Spleen (tissue), 11 donors: ENCODE measurements at regions not wholly inside any gene's neighbourhood (a gene's known extent, or its start where the extent isn't known, plus 50 kb on each side); places are given as distances from the start of the nearest gene placed in this dataset.

Experiments used
- DNase-seq: peaks from one replicate; pipeline ENCODE4 v3.0.0-alpha.2; 2020
- H3K27ac ChIP-seq, 8 donors: fragments of 200-600 bp; sonication (generic) in 7 of 8; 1 replicate in 4 of 8; 2 replicates in 4 of 8; pipeline versions ENCODE4 v1.5.0 to v1.8.0; 2016 to 2021; ENCODE audit warnings: inconsistent platforms in 4 of 8, mild to moderate bottlenecking in 4 of 8, moderate library complexity in 1 of 8
- H3K27me3 ChIP-seq, 7 donors: fragments of 200-600 bp; sonication (generic) in 6 of 7; replicated peaks in 1 of 7; 1 replicate in 4 of 7; 2 replicates in 3 of 7; pipeline versions ENCODE4 v1.5.0 to v1.8.0; 2016 to 2021; ENCODE audit warnings: inconsistent platforms in 3 of 7, mild to moderate bottlenecking in 1 of 7
- H3K36me3 ChIP-seq, 6 donors: fragments of 200-600 bp; sonication (generic) in 5 of 6; 1 replicate in 4 of 6; 2 replicates in 2 of 6; pipeline versions ENCODE4 v1.5.0 to v1.8.0; 2016 to 2021; ENCODE audit warnings: inconsistent platforms in 2 of 6
- H3K4me1 ChIP-seq, 6 donors: fragments of 200-600 bp; sonication (generic) in 5 of 6; 1 replicate in 3 of 6; 2 replicates in 3 of 6; pipeline versions ENCODE4 v1.5.0 to v1.8.0; 2016 to 2021; ENCODE audit warnings: inconsistent platforms in 3 of 6
- H3K4me3 ChIP-seq, 8 donors: fragments of 200-600 bp; sonication (generic) in 7 of 8; 1 replicate in 4 of 8; 2 replicates in 4 of 8; pipeline versions ENCODE4 v1.5.0 to v1.8.0; 2016 to 2021; ENCODE audit warnings: inconsistent platforms in 4 of 8, mild to moderate bottlenecking in 4 of 8, moderate library complexity in 2 of 8
- H3K9me3 ChIP-seq, 8 donors: fragments of 200-600 bp; sonication (generic) in 7 of 8; 1 replicate in 4 of 8; 2 replicates in 4 of 8; pipeline versions ENCODE4 v1.5.0 to v1.8.0; 2016 to 2021; ENCODE audit warnings: inconsistent platforms in 4 of 8
- CTCF ChIP-seq, 11 experiments: fragments of 200-600 bp in 7 of 11; fragments of 450-650 bp in 4 of 11; sonication (generic) in 4 of 11; IDR thresholded peaks in 8 of 11; conservative IDR thresholded peaks in 3 of 11; 1 replicate in 7 of 11; 2 replicates in 4 of 11; pipeline versions ENCODE4 v1.4.0 to v1.8.0; 2016 to 2021; ENCODE audit warnings: antibody characterized with exemption in 11 of 11, inconsistent platforms in 4 of 11, mild to moderate bottlenecking in 1 of 11
- POLR2A ChIP-seq, 3 donors: fragments of 450-650 bp; IDR thresholded peaks; one replicate each; pipeline ENCODE4 v1.5.1; 2017; ENCODE audit warnings: antibody characterized with exemption in 3 of 3, mild to moderate bottlenecking in 1 of 3
- POLR2AphosphoS5 ChIP-seq, 3 donors: sonication (generic); formaldehyde crosslinking; IDR thresholded peaks; one replicate each; pipeline ENCODE4 v1.5.1; 2017; ENCODE audit warnings: antibody characterized with exemption in 3 of 3
- WGBS, 5 donors: extraction: QIAGEN DNeasy Blood & Tissue Kit in 3 of 5; methylation state at CpG; one replicate each; pipeline versions ENCODE4 v1.1.5 to v1.1.7; 2013 to 2018; 5-methylcytosine and 5-hydroxymethylcytosine counted together
- intact Hi-C: fragments of 100-400 bp; cut with DNase I; formaldehyde crosslinking; loops from one replicate; pipeline ENCODE4 v1.15.0; 2023; ENCODE audit warnings: low total_unique reads
- donor health status: healthy with polysubstance abuse.
- donor health status: DM: no; HTN: no; CAD: no; lungs with moderate emphysema.
- donor health status: DM: no; HTN: no; CAD: no.
- donor health status: Bipolar disorder and iron deficiency.
- donor health status: healthy.
- donor health status: DM: no; HTN: no; CAD: no.
- donor health status: DM: yes; HTN: yes; CAD: no.

GRCh38 chr5:122236270-122237040 lies 75.6 kb upstream of the SNCAIP start:
- intact Hi-C loops = no loop called here
- TF ChIP-seq POLR2A (IDR thresholded peaks at IDR 0.05) (no peak), CTCF (IDR thresholded peaks at IDR 0.05 in 8 of 11, conservative IDR thresholded peaks at IDR 0.05 in 3 of 11) (no peak), POLR2AphosphoS5 (IDR thresholded peaks at IDR 0.05) (no peak)
- H3K27ac ChIP-seq = no peak overlapping the region
- no peak for DNase-seq
- peaks cover 0 to 5% (median 0%) of the 10 kb centered on the region in 6 donors for H3K4me1 ChIP-seq
- H3K27me3 ChIP-seq = no peaks in the 10 kb centered on the region
- no peak overlapping the region for H3K4me3 ChIP-seq
- WGBS, 5 donors = 66 to 94% (median 83%) methylated on average over 2 of the region's 2 CpGs
- H3K36me3 ChIP-seq = no peaks in the 10 kb centered on the region
- H3K9me3 ChIP-seq = peaks cover 0 to 8% (median 0%) of the 10 kb centered on the region in 8 donors

GRCh38 chr5:122237906-122238305 lies 74.1 kb upstream of the SNCAIP start:
- TF ChIP-seq POLR2A (IDR thresholded peaks at IDR 0.05) (no peak), CTCF (IDR thresholded peaks at IDR 0.05 in 8 of 11, conservative IDR thresholded peaks at IDR 0.05 in 3 of 11) (no peak)
- 39 to 49% (median 42%) methylated on average over 1 of the region's 1 CpG for WGBS, 5 donors
- Histone ChIP-seq H3K36me3 (no peaks in the 10 kb centered on the region), H3K27me3 (no peaks in the 10 kb centered on the region), H3K4me3 (no peak overlapping the region), H3K4me1 (peaks cover 0 to 5% (median 0%) of the 10 kb centered on the region in 6 donors), H3K27ac (no peak overlapping the region), H3K9me3 (peaks cover 0 to 8% (median 0%) of the 10 kb centered on the region in 8 donors)
- DNase-seq = no peak
- intact Hi-C loops = no loop called here

GRCh38 chr5:122252319-122252718 lies 59.7 kb upstream of the SNCAIP start:
- 38 to 65% (median 53%) methylated on average over 3 to 4 of the region's 4 CpGs for WGBS, 5 donors

More at GRCh38 chr5:122252319-122252718, 59.7 kb upstream of the SNCAIP start:
- no peaks in the 10 kb centered on the region for H3K4me1 ChIP-seq
- no peak for DNase-seq
- intact Hi-C loops = no loop called here
- H3K4me3 ChIP-seq = no peak overlapping the region
- H3K27ac ChIP-seq = no peak overlapping the region
- no peaks in the 10 kb centered on the region for H3K36me3 ChIP-seq
- no peak for TF ChIP-seq POLR2AphosphoS5 (IDR thresholded peaks at IDR 0.05)
- TF ChIP-seq POLR2A (IDR thresholded peaks at IDR 0.05) = no peak
- TF ChIP-seq CTCF (IDR thresholded peaks at IDR 0.05 in 8 of 11, conservative IDR thresholded peaks at IDR 0.05 in 3 of 11) = no peak
- peaks cover 6 to 66% (median 27%) of the 10 kb centered on the region in 8 donors for H3K9me3 ChIP-seq
- H3K27me3 ChIP-seq = no peaks in the 10 kb centered on the region
